Stimulated activated CD8-positive, alpha-beta memory T cell treated with anti-CD3 and anti-CD28 coated beads, Interleukin-2, amount 100 ng/mL, for 1 hour (primary cell): ENCODE measurements at regions not wholly inside any gene's neighbourhood (a gene's known extent, or its start where the extent isn't known, plus 50 kb on each side); places are given as distances from the start of the nearest gene placed in this dataset.

Experiments
- DNase-seq, 2 donors: peaks; one replicate each; pipeline ENCODE4 v3.0.0-alpha.2; 2020; ENCODE audit warnings: low read depth in 2 of 2

DNA sequence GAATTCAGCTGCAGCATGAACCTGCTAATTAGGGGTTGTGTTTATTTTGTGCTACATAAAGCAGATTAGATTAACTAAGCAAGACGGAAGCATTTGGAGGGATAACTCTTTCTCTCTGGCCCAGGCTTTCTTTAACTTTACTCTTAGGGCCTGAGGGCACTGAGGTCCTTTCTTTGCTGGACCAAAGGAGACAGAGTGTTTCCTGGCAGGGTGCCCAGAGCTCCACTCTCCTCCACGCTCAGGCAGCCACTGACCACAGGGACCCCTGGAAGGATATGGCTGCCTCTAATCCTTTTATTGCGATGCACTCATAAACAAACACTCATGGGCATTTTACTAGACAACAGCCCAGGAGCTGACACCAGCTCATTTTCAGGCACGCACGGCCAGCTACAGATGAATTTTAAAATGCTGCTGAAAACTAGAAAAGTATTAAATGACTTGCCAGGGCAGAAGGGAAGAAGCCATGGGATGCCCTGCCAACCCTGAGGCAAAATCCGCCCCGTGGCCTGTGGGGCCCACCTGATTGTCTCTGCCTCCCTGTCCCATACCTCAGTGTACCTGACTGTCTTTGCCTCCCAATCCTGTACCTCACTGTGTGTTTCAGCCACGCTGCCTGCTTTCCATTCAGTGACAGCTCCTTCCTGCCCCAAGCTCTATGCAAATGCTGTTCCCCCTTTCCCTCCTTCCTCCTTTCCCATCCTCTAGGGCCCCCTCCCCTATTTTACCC is 192.6 kb upstream of the NAV2 start:
- DNase-seq, result no peak

DNA sequence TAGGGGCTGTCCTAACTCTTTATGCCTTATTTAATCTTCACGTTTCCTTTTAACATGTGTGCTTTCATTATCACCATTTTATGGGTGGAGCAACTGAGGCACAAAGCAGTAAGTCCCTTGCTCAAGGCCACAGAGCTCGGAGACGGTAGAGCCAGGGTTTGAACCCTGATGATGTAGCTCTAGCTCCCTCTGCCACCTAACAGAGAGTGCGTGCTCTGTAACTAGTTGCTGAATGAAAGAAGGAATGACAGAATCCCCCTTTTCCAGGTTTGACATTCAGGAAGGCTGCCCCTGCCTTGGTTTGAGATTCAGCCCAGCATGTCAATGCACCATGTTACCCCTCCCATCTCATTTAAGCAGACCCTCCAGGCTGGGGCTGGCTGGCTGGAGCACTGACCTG is 193.3 kb upstream of the NAV2 start:
- DNase-seq, result no peak

DNA sequence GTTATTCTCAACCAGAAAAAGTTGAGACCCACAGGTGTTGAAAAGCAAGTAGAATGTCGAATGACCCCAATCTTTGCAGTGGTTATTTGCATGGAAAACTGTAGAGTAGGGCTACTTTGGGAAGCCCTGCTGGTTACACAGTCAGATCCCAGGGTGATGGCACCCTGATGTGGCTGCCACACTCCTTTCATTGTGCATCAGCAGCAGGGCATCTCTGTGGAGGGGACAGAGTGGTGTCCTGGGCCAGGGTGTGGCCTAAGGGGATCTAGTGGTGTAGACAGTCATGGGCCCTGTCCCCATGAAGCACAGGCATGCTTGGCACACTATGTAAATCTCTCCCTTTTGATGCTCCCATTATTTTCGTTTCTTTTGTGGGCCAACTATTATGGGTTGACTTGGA is 199.4 kb upstream of the NAV2 start:
- no peak for DNase-seq

DNA sequence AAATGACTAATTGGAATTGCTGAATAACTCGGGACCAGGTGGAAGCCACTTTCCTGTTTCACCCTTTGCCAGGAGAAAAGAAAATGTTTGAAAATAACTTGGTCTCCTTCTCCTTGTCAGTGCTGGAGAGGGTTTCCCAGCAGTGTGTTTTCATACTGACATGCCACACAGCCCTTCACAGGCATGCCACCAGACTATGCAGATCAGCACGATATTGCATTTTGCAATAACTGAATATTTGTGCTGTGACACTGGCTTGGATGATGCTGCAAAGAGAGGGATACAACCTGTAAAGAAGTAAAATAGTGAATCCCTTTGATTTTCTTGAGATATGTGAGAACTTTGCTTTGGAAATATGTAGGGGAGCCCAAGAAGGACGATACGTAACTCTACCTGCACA is 200.0 kb upstream of the NAV2 start:
- no peak for DNase-seq

DNA sequence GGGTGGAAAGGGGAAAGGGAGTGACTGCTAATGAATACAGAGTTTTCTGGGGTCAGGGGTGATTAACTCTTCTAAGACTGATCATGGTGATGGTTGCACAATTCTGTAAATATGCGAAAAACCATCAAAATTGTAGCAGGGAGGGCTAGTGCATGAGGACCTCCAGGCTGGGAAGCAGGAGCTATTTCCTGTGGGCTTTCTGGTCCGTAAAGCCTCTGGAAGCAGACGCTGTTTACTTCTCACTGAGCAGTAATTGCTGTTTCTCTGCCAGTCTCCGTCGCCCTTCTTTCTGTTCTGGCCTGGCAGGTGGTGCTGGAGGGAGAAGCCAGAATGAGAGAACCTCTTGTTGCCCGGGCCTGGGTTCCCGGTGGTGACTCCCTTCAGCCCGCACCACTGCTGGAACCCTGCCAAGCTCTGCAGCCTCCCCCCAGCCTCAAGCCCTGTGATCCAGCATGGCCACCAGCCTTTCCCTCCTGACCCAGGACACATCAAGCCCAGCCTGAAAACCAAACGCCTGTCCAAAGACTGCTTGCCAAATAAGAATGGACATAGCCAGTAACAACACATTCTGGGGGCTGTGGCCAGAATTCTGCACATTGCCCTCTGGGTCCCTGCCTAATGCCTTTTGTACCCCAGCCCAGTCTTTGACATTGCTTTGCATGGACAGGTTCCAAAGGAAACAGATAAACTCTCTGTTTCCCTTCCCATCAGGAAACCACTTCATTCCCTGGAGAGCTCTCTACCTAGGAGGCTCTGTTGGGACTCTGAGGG is 201.0 kb upstream of the NAV2 start:
- no peak for DNase-seq

DNA sequence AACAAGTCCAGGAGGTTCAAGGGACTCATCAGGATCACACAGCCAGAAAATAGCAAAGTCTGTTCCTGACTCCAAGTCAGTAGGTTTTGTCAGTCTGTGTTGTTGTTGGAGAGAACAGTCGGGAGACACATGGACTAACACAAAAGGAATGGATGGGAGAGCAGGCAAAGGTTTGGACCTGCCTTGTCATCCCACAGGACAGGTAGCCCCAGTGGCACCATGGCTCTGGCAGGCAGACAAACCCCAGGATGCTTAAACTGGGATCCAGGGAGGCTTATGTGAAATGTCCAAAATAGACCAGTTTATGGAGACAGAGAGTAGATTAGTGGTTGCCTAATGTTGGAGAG is 201.6 kb upstream of the NAV2 start:
- DNase-seq, result no peak

DNA sequence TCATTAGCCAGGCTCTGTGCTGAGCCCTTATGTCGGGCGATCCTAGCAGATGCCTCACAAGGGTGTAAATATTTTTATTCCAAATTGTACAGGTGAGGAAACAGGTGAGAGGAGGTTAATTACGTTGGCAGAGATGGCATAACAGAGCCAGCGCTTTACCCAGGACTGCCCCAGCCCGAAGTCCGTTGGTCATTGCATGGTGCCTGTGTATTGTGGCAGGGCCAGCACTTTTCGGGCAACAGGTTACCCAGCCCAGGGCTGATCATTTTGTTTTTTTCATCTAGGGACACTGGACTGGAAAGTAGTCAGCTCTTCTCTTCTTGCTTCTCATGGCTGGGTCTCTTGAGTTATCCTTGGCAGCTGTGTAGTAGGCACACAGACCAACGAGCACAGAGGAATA is 202.2 kb upstream of the NAV2 start:
- DNase-seq, result no peak

DNA sequence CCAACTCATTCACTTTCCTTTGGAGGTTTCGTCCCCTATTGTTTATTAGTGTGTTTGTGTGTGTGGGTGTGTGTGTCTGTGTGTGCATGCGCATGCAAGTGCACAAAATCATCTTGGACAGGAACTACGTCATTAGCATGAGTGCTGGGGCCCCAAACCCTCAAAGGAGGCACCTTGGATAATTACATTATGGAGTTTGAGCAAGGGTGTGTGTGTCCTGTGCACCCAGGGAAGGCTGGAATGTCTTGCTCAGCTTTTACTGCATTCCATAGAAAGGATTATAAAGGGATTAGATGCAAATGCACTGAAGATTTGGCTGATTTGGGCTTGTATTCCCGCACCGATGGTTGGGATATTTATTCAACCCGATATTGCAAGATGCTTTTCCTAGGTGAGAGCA is 203.4 kb upstream of the NAV2 start:
- DNase-seq, result no peak

DNA sequence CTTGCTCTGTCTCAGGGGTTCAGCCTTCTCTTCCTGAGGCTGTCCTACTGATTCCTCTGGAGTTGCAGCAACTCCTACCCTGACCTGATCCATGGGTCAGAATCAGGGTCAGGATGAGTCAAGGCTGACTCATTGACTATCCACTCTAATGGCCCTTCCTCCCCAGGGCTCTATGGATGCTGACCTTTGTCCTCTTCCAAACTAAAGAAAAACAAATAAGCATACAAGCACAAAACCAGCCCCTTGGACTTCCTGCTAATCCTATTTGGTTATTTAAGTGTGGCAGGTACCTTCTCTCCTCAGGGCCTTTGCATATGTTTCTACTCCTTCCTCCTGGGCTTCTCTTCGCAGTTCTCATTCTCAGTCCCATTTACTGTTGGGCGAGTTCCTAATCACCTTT is 204.5 kb upstream of the NAV2 start:
- no peak for DNase-seq

DNA sequence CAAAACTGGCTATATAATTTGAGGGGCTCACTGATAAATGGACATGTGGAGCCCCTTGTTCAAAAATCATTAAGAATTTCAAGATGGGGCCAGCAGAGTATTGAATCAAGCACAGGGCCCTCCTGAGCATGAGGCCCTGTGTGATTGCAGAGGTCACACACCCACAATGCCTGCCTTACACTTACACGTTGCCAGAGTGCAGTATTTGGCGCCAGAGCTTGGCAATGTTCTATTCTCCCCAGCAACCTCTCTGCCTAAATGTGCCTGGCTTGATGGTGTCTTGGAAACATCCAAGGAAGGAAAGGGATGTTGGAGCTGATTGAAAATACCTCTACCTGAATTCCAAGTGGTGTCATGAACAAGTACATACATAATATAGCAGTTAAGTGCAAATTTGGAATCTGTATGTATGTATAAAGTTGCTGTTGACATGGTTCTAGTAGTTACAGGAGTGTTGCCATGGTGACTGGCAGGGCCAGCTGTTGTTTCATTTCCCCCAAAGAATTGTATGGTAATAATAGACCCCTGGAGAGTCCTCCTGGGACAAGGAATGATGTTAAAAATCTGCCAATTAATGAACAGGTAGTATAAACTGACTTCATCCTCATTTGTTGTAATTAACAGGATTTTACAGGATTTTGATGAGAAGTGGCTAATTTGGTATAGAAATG is 205.7 kb upstream of the NAV2 start:
- DNase-seq, result no peak

DNA sequence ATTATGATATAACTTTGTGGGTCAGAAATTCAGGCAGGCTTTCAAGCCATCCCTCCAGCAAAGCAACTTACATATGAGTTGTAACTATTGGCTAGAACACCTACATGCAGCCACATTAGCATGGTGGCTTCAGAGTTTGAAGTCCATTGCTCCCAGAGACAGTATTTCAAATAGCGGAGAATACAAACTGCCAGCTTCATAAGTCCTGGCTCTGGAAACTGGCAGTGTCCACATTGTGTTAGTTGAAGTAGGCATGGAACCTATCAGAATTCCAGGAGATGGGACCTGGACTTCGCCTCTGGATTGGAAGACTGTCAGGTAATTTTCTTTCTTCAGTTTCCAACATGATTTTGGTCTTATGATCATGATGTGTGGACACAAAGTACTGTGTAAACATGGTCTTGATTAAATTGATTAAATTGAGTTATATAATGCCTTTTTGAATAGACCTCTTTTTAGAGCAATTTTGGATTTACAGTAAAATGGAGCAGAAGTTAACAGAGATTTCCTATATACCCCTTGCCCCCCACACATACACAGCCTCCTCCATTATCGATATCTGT is 209.9 kb upstream of the NAV2 start:
- no peak for DNase-seq

DNA sequence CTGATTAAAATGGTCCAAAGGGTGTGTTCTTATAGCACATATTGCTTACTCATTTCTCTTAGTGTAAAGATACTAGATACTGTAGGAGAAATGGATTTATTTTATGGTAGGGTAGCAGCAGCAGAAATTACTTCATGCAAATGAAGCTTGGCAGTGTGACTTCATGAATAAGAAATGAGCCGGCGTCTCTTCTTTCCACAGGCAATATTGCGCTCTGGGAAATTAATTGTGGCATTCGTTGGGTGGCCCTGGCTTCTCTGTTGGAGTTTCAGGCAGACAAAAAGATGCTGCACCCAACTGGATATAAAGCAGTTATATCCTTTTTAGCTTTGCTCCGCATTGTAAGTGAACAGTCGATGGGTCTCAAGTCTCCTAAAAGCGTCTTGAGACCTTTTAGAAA is 211.0 kb upstream of the NAV2 start:
- no peak for DNase-seq

DNA sequence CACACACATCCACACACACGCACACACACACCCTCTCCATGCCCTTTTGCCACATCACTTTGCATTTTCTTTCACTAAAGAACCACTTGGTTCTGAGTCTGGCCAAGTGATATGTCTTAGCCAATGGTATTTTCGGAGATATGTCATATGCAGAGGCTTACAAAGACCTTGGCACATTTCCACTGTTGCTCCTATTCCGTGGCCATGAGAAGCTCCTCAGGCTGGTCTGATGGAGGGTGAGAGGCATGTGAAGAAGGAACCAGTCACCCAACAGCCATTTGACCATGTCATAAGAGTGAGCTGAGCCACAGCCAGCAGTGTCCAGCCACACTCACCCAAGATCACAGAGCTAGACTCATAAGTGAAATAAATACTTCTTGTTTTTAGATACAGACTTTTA is 212.6 kb upstream of the NAV2 start:
- no peak for DNase-seq

DNA sequence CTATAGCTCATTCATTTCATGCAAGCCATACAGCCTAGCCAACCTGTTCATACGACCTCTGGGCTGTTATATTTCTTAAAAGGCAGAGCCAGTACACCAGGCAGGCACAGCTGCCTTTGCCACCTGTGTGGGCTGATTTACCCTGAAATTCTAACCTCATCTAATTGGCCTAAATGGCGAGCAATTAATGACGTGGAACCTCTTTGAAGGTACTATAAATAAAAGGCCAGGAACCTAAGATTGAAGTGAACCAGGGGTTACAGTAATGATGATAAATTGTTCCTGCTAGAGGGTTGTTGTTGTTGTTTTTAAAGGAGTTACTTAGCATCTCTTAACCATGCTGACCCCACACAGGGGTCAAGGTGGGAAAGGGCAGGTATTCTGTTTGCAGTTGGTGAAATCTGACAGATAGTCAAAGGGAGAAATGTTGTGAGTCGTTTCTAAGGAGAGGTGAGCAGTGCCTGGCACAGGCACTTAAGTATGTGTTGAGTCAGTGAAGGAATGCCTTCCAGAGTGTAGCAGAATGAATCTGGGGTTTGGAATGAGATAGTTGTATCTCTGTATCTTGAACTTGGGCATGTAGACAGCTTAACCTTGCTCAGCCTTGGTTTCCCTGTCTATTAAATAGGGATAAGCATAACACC is 213.5 kb upstream of the NAV2 start:
- no peak for DNase-seq

DNA sequence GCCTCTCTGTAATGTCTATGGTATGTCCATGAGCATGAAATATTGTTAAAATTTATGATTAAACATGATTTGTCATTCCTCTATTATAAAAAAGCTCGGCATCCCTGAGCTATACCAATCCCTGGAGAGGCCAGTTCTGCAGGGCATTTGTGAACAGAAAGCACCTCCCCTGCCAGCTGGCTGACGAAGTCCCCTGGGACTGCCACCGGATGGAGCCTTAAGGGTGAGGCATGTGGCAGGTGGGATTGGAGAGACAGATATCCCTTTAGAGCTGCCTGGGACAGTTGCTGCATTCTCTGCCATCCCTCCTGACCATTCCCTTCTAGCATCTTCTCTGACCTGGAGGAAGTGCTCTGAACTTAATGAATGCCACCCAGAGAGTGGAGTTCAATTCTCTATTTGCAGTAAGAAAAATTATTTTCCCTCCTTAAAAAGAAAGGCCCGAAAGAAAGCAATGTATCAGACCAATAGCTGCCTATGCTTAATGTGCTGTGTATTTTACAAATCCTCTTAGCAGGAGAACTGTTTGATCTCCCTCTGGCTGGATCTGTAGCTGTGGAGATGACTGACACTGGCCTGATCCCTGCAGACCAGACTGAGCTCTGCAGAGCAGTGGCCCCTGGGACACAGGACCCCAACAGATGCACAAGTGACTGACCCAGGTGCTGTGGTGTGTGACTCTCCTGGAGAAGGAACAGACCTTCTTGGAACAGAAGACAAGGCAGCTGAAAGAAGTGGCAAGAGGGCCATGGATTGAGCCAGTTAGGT is 219.0 kb upstream of the NAV2 start:
- DNase-seq, result no peak

DNA sequence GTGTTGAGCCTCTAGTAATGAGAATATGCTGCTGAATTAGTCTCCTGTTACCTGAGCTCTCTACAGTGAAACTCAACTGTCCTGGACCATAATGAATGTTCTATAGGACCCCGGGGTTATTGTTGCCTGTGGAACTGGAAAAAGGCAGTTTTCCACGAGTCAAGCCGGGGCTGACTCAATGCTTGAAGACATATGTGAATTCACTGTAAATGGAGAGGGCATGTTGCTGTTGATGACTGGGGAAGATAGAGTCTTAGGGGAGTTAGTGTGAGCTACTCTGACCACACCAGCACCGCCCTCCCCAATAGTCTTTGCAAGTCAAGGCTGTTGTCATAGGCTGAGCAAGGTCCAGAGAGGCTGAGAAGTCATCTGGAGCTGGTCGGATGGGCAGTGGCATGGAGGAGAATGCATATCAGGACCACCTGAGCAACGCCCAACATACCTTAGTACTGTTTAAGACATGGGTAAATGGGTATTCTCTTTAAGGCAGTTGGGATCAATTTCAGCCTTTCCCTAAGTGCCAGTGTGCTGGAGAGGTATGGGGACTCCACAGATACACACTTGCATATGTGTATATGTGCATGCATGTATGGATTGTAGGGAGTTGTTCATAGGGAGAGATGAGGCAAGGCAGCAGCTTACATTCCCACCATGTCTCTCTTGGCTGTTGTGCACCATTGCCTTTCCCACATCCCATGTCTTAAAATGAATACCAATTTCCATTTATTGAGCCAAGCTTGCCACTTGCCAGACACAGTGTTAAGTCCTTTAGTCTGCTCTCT is 230.1 kb upstream of the NAV2 start:
- DNase-seq, result no peak

DNA sequence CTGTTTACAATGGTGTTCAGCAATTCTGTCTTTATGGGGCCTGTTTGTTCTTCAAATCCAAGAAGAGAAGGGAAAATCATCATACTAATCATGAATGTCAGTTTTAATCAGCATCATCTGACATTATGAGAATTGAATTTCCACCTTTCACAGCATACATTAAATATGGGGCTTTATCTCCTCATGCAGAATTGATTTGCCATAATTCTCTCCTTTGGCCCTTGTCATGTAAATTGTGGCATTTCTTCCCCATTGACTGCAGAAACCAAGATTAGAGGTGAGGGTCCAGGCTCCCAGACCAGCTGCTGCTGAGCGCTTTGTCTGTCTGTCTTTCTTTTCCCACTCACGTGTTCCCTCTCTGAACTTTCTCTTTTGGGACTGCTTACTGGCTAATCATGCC is 232.1 kb upstream of the NAV2 start:
- DNase-seq, result no peak

DNA sequence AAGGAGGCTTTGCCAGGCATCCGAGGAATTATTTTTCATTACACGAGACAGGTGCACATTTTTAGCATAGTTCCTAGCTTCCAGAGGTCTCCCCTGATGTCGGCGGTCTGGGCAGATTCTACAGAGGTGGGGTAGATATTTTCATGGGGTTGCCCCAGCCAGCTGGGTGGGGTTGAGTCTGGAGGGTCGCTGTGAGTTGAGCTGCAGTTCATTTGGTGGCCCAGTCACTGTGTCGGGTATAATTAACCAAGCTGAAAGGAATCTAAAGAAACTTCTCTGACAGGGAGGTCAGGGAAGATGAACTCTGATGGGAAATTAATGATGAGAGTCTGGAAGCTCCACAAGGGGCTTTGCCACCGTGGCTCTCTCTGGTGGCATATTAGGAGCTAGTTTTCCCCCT is 233.7 kb upstream of the NAV2 start:
- DNase-seq, result no peak

DNA sequence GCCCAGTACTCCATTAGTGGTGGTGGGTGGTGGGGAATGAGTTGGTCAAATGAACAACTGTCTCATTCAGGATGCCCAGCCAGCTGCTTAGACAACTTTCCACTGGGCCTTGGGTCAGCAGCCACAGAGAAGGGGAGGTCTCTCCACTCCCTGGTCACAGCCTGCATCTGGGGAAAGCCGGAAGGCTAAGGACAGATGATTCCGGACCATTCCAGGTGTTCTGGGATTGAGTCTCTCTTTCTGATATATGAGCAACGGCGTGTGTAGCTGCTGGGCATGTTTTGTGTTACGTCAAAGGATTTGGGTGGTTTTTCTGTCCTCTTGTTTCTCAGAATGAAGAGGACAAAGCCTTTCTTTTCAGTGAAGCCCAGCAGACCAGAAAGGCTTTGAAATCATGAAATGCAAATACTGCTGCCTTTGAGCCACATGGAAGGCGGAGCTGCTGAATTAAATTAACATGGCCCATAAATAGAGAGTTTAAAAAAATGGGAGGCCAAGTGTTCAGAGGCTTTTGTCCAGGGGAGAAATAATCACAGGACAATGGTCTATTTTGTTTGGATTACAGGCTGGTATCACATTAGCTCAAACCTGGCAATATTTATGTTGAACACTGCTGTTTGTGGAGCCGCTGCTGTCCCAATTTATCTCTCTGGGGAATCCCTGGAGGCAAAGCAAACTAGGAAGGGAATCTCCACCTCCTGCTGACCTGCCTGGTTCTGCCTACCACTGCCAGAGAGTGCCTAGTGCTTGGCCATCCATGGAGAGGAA is 234.4 kb upstream of the E2F8 start:
- no peak for DNase-seq

DNA sequence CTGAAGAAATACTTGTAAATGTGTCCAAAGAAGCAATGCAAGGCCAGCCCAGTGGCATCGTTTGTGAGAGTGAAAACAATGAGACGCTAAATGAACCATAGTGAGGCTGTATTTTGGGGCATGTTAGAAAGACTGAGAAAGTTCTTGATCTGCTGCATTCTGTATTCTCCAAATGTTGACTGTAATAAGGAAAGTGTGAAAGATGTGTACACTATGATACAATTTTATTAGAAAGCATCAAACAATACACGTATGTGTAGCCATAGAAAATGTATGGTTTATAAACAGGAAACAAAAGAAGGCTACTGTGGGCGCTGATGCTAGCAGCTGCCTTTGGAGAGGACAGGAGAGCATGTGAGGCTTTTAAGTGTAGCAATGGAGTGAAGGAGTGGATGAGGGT is 233.5 kb upstream of the E2F8 start:
- DNase-seq, result no peak
